ENCODE measurements at regions not wholly inside any gene's neighbourhood (a gene's known extent, or its start where the extent isn't known, plus 50 kb on each side); places are given as distances from the start of the nearest gene placed in this dataset.

DNA sequence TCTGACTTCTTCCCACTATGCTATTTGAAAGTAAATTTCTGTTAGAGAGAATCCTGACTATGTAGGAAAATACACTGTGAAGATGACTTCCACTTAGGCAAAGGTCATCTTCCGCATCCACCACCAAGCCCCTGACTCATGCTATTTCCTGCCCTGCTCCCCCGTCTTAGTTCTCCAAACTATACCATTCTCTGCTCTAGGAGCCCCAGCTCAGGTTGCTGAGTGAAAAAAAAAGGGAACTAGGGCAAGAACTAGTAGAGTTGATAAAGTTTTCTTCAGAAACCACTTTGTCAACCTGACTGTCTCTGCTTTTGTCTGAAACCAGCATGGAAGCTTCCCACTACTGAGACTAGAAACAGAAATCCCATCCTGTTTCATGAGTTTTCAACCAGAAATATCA is 96.9 kb downstream of the EVX1 start:
- TF ChIP-seq, protein P1, sequence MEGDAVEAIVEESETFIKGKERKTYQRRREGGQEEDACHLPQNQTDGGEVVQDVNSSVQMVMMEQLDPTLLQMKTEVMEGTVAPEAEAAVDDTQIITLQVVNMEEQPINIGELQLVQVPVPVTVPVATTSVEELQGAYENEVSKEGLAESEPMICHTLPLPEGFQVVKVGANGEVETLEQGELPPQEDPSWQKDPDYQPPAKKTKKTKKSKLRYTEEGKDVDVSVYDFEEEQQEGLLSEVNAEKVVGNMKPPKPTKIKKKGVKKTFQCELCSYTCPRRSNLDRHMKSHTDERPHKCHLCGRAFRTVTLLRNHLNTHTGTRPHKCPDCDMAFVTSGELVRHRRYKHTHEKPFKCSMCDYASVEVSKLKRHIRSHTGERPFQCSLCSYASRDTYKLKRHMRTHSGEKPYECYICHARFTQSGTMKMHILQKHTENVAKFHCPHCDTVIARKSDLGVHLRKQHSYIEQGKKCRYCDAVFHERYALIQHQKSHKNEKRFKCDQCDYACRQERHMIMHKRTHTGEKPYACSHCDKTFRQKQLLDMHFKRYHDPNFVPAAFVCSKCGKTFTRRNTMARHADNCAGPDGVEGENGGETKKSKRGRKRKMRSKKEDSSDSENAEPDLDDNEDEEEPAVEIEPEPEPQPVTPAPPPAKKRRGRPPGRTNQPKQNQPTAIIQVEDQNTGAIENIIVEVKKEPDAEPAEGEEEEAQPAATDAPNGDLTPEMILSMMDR (IDR thresholded peaks at IDR 0.05; ENCODE audit: low read depth, low read length, poor library complexity, severe bottlenecking): no peak
- no peak for TF ChIP-seq EZH2phosphoT487 (IDR thresholded peaks at IDR 0.05; ENCODE audit: borderline replicate concordance, low read length)
